DMS153 treated with DMSO at 0.1 percent for 48 hours (cell line): ENCODE measurements at regions not wholly inside any gene's neighbourhood (a gene's known extent, or its start where the extent isn't known, plus 50 kb on each side); places are given as distances from the start of the nearest gene placed in this dataset.
A peak's percentile ranks its signal among the peaks of the same experiment; 100 is the strongest.

Experiments
- DNase-seq: peaks from one replicate; lab custom pipeline; 2025; ENCODE audit not compliant: unreplicated experiment; lab: John Stamatoyannopoulos, UW

DNA sequence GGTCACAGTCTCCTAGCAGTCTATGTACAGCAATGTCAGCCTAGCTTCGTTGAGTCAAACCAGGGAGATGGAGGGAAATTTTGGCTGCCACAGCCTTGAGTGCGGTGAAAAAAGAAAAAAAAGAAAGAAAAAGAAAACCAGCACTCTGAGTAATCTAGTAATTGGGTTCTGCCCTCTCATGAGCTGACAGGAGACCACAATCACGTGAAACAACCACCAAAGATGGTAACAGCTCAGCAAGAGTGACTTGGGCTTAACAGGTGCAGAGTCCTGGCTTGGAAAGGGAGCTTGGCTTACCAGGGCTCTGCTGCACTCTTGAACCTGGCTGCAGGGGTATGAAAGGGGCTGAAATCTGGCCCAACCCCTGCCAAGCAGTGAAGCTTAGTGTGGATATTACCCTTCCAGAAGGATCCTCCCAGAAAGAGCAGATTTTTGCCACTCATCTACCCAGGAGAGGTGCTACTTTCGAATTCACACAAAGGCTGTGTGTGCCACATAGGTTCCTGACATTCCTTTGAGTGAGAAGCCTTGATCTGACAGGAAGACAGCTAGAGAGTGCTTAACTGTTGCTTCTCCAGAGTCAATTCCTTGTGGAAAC lies 350.3 kb downstream of the PTTG2 start:
- DNase-seq: no peak

DNA sequence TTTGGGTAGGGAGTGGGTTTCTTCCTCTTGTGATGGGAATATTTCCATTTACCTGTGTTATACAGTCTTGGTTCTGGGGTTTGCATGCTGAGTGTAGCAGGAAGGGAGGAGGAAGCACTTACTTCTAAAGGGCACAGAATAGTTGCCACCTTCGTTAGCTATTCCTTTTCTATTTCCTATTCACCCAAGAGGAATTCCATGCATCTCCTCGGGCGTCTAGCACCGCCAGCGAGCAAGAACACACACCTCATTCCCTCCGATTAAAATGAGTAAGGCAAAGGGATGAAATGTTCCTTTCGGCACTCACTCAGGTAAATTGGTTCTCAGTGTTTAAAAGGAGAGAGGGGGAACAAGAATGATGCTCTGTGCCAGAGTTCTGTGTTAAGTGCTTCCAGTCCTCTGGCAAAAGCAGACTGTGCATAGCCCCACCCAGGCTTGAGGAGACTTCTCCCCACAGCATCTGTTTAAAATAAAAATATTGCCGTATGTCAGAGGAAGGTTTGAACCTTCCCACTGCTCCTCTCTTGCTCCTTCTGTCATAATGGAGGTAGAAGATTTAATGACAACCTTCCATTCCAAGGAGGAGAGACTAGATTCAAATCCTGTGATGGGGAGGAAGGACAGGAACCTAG lies 351.4 kb downstream of the PTTG2 start:
- DNase-seq: no peak

DNA sequence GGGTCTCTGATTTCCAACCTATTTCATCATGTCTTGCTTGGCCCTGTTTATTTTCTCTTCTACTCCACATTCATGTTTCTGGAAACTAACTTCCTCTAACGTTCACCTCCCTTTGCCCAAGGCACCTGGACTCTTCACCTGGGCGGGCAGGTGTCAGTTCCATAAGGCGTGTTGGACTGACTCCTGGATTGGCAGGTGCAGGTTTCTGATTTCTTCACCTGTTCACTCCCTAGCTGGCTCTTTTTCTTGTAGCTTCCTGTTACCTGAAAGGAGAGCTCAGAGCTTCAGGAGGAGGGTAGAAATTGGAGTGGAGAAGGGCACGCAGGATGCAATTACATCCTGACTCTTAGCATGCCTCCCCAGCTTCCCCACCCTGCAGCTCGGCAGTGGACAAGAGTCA lies 350.8 kb upstream of the KLF3 start:
- DNase-seq: peak; percentile 10

DNA sequence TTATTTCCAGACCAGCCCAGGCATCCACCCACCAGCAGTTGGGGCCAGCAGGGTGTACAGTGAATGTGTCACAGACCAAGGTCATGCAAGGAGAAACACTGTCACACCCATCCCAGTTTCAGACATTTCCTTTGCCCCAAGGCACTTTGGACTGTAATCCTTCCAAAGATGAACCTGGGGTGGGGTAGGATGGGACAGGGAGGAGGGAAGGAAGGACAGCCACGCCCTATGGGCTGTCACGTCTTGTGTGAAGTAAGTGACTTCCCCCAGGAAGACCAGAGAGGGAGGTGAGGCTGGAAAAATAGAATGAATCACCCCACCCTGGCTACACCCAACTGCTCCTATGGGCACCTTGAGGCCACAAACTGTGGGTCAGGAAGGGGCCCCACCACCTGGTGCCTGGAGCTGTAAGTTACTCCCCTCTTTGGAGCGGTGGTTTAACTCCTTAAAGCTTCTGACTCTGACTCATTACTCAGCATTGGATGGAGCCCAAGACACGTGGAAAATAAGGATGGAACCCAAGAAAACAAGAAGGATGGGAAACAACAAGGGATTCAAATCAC lies 349.9 kb upstream of the KLF3 start:
- DNase-seq: no peak

DNA sequence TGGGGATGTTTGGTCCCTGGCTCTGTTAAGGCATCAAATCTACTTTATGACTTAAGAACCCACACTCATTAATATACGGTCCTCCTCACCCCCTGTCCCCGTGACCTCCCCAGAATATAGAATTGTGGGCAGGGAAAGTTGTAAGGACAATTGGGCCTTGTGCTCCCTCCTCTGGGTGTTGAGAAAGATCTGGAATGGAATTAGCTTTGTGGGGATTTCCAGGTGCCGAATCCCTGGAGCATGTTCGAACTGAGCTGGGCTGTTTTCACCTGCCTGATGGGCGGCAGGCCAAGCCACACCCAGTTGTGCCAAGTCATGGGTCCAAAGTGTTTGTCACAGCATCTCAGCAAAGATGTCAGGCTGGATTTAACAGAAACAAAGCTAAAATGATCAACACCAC lies 349.3 kb upstream of the KLF3 start:
- no peak for DNase-seq

DNA sequence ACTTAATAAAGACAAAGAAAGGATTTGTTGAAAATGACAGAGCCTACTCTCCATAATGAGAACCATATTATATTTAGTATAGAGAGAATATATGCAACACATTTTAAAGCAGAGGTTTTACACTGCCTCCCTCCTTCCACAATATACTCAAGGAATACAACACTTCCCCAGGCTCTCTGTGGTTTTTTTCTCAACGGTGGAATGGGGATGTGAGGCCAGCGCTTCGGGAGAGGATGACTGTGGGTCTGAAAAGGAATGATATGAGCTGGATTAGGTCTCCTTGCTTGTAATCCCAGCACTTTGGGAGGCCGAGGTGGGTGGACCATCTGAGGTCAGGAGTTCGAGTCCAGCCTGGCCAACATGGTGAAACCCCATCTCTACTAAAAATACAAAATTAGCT lies 348.7 kb upstream of the KLF3 start:
- DNase-seq: no peak

DNA sequence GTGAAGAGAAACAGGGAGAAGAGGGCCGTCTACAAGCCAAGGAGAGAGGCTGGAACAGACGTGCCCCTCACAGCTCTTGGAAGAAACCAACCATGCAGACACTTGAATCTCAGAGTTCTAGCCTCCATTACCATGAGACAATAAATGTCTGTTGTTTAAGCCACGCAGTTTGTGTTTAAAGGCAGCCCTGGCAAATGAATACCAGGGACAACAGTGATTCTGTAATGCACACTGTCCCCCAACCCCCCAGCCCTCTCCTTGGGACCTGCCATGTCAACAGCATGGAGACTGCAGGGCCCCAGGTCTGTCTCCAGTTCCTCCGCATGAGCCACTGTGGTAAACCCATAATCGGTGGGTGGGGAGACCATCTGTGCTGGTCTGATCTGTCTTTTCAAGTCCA lies 348.0 kb upstream of the KLF3 start:
- no peak for DNase-seq

DNA sequence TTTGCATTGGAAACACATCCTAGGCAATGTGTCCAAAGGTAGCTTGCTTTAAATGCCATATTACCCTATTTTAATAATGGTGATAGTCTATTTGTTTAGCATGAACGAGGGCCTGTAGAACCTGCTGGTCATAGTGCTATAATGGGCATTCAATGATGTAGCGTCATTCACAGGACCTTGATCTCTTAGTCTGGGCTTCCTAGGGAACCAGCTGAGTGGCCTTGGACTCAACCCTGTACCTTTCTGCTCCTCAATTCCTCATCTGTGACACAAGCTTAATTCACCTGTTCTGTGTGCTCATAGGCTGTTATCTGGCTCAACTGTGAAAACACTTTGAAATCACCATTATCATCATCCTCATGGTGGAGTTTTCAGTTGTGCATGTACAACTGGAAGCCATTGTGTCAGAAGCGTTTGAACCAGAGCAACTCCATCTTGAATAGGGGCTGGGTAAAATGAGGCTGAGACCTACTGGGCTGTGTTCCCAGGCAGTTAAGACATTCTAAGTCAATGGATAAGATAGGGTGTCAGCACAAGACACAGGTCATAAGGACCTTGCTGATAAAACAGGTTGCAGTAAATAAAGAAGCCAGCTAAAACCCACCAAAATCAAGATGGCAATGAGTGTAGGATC lies 346.8 kb upstream of the KLF3 start:
- DNase-seq: no peak

DNA sequence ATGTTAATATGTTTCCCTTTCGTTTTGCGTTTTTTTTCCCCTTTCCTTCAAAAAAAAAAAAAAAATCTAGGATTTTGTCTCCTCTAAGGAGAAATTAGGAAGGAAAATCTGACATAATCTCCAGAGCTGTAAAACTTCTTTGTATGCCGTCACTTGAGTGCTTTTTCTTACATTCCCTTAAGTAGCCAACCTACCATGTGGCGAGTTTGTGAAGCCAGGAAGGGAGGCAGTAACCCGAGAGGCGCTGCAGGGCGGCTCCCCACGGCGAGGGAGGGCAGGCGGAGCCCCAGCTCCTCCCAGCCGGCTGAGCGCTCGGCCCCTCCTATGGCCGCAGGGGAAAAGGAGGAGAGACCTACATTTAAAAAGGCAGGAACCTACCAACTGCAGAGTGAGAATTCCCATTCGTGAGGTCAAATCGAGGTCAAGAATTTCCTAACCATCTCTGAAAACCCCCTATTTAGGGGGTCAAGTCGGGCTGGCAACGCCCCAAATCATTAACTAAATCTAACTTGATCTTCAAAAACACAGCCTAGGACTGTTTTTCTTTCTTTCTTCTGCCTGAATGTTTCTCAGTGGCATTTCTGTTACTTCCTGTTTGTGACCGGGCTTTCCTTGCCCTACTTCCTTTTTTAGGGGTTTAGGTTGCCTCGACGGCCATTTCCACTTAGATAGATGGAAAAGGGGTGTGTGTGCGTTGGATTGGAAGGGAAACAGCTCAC lies 345.1 kb upstream of the KLF3 start:
- DNase-seq: peak; percentile 54

DNA sequence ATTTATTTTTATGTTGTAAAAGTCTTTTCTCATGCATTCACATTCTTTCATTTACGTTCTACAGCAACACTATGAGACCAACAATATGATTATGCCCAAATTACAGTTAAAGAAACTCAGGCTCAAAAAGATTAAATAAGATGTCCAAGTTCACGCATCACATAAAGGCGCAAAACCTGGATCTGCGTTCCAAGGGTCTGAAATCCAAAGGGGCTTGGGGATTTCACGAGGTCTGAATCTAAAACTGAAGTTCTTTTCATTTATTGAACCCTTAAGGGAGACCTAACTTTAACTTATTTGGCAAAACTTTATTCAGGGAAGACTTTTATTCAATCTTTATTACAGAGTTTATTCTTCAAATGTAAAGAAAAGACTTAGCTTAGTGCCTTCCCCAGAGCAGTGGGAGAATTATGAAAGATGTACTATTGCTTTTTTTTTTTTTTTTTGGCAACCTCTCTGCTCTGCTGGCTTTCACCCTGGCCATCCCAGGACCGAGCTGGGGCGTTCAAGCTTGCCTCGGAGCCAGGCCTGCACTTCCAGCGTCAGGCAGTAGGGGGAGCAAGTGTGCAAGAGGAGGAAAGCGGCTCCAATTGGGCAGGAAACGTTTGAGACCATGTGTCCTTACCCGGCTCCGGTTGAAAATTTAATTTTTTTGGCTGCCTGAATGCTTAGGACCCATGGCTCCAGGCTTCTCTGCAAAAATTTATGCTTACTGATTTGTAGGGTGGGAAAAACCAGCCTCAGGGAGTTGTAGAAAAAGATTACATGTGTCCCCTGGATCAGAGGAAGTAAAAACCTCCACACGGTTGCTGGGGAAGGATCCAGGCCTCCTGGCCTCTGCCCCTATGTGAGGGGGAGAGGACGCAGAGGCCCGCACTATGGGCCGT lies 344.3 kb upstream of the KLF3 start:
- DNase-seq: peak; percentile 33

DNA sequence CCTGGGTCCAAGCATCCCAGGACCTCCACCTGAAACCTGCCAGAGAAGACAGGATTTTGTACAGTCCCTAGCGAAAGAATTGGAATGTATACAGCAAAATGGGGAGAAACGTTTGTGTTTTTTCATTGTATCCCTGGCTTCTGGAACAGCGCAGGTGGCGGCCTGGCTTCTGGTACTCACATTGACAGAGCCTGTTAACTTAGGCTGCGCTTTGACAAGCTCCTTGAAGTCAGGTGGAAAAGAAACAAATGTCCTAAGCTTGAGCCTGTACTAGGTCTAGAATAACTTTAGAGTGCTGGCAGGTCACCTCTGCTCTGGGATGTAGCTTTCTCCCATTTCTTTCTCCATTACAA lies 343.7 kb upstream of the KLF3 start:
- no peak for DNase-seq

DNA sequence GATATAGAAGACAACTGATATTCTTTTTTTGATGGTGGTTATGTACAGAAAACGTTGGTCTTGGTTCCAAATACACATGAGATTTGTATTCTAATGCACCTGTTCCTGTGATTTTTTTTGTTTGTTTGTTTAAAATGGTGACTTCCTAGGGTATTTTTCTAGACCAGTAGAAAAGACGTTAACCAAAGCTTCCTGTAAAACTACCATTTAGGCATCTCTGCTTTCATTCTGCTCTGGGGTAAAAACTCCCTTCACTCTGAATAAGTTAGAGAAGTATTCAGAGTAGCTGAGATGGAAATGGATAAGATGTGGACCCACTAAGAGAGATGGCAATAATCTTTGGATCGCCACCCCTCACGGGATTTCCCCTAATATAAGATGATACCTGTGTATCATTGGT lies 343.2 kb upstream of the KLF3 start:
- DNase-seq: no peak

DNA sequence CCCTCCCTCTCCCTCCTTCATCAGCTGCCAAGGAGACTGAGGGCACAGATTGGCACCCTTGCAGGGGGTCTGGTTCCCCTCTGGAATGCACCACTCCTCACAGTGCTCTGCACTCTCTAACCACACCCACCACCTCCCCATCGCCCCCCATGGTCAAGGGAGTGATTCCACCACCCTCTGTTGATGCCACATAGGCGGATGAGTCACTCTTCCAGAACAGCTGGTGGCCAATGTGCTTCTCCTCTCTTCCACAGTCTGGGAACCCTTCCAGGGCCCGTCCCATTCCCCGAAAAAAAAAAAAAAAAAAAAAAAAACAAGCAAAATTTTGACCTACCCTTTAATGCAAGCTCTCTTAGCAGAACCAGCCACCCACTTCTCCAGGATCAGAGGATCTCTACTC lies 341.3 kb upstream of the KLF3 start:
- no peak for DNase-seq

DNA sequence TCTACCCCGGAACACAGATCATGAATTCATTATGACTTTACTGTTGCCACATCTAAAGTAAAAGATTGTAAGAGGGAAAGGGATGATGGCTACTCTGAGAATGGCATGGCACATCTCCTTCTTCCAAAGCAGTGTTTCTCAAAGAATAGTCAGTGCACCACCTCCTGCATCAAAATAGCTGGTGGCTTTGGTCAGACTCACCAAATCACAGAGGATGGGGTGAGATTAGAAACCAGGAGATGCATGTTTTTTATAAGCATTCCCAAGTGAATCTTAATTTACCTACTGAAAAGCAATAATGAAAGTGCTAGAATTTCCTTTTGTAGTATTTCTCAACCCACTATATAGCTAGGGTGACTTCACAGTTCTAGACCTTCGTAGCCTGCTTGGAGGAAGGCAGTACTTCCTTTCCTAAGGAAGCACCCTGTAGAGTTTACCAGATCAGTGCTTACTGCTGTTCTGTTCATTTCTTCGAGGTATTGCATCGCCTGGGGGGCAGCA lies 340.8 kb upstream of the KLF3 start:
- no peak for DNase-seq

DNA sequence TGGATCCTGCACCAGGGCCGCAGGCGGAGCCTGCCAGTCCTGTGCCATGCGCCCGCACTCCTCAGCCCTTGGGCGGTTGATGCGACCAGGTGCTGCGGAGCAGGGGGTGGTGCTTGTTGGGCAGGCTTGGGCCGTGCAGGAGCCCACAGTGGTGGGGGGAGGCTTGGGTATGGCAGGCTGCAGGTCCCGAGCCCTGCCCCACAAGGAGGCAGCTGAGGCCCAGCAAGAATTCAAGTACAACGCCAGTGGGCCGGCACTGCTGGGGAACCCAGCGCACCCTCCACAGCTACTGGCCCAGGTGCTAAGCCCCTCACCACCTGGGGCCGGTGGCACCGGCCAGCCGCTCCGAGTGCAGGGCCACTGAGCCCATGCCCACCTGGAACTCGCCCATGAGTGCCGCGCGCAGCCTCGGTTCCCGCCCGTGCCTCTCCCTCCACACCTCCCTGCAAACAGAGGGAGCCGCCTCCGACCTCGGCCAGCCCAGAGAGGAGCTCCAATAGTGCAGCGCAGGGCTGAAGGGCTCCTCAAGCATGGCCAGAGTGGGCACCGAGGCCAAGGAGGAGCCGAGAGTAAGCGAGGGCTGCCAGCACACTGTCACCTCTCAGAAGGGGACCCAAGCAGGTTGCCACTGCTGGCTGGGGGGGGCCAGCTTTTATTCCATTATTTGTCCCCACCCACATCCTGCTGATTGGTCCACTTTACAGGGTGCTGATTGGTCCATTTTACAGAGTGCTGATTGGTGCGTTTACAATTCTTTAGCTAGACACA lies 339.0 kb upstream of the KLF3 start:
- no peak for DNase-seq

DNA sequence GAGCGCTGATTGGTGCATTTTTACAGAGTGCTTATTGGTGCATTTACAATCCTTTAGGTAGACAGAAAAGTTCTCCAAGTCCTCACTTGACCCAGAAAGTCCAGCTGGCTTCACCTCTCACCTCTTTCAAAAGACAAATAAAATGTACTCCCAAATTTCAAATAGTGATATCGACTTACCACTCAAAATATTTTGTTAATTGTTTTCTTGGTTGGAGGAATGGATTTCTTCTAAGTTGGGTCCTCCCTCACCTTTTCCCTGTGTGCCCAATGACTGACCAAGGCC lies 338.4 kb upstream of the KLF3 start:
- DNase-seq: no peak

DNA sequence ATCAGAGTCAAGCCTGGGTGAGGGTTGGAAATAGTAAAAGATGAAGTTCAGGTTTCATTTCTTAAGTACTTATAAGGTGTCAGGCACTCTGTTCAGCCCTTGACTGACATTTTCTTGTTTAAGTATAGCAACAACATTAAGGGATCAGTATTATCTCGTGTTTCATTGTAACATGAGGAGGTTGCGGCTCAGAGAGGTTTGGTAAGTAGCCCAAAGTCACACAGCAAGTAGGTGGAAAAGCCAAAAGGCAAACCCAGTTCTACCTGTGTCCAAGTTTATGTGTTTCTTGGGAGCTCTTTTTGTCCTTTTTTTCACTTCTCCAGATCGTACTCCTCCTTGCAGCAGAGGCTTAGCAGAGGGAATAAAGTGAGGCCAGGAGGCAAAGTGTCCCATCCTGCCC lies 337.5 kb upstream of the KLF3 start:
- DNase-seq: no peak

DNA sequence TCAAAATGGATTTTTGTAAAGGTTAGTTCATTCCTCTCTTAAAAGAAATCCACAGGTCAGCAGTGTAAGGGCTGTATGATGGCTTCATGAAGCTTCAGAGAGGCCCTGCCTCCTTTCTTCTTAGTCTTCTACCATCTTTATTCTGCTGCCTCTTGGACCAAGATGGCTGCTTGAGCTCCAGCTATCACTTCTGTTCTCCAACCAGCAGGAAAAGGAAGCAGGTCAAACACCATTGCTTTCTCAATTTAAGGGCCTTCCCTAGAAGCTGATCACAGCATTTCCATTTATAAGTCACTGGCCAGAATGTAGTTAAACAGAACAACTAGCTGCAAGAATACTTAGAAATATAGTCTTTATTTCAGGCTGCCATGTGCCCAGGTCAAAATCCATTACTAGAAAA lies 336.8 kb upstream of the KLF3 start:
- DNase-seq: no peak

DNA sequence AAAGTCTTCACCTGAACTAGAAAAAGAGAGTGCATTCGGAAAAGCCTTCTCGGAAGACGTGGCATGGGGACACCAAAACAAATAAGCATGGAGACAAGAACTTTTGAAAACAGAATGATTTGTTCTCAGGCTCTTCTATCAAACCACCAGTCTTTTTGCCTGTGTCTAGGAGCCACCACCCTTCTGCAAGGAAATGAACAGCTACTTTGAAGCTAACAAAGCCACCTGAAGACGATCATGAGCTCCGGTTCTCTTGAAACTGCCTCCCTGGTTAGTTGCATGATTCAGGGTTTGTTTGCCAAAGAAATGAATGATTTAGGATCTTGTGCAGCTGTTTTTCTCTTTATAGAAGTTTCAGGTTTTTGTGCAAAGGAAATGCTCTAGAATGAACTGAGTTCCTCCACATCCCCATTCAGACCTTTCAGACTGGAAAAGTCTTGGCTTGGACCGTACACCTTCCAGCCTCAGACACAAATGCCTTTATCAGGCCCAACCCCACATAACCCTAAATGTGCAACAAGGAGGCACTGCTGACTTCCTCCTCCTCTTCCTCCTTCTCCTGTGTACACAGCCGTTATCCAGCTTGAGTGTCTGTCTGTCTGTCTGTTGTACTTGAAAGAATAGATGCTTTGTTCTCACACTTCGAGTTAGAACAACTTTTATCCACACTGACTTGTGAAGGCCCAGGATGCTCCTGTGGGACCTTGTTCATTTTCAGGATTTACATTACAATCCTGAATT lies 334.8 kb upstream of the KLF3 start:
- DNase-seq: no peak

DNA sequence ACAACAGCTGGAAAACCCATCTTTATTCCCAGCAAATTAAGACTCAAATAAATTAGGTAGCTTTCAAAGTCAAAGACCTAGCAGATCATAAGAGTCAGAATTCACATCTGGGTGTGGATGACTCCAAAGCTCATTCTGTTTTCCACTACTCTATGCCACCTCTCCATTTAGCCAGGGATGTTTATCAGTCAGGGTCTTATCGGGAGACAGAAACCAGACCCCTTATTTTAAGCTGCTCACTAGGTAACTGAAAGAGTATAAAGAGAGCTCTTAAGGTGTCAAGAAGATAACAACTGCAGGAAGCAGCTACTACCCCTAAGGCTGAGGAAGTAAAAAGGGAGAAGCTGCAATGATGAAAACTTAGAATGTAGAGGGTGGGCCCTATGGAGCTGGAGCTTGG lies 333.7 kb upstream of the KLF3 start:
- DNase-seq: no peak
